CD4-positive, alpha-beta memory T cell (primary cell): ENCODE measurements at regions not wholly inside any gene's neighbourhood (a gene's known extent, or its start where the extent isn't known, plus 50 kb on each side); places are given as distances from the start of the nearest gene placed in this dataset.

Experiments
- CTCF ChIA-PET: fragments of 350-600 bp; sonication (Branson Sonifier 250); formaldehyde crosslinking; loops from one replicate; lab custom pipeline; 2021; ENCODE audit warnings: inconsistent platforms; ENCODE audit not compliant: partially characterized antibody; lab: Charles Lee
- POLR2A ChIA-PET: fragments of 350-600 bp; sonication (Branson Sonifier 250); formaldehyde crosslinking; loops from one replicate; lab custom pipeline; 2021; ENCODE audit not compliant: partially characterized antibody; lab: Charles Lee
- DNase-seq, 5 donors: peaks; one replicate each; pipeline versions ENCODE4 v3.0.0 to v3.0.0-alpha.2; 2020 to 2022; ENCODE audit warnings: mixed read lengths in 1 of 5
- H3K27ac ChIP-seq: one replicate; pipeline ENCODE4 v1.7.0; 2013; ENCODE audit warnings: low read depth, low read length
- H3K27me3 ChIP-seq: 2 replicates; pipeline ENCODE4 v1.7.0; 2013; ENCODE audit warnings: mild to moderate bottlenecking, low read length, moderate library complexity; ENCODE audit not compliant: insufficient read depth
- H3K36me3 ChIP-seq: 2 replicates; pipeline ENCODE4 v1.7.0; 2013; ENCODE audit warnings: mild to moderate bottlenecking, low read length, moderate library complexity; ENCODE audit not compliant: insufficient read depth
- H3K4me1 ChIP-seq: 2 replicates; pipeline ENCODE4 v1.7.0; 2013; ENCODE audit warnings: mild to moderate bottlenecking, low read length, moderate library complexity; ENCODE audit not compliant: insufficient read depth
- H3K4me3 ChIP-seq, 2 donors: one replicate each; pipeline ENCODE4 v1.7.0; 2013; ENCODE audit warnings: low read length in 2 of 2, mild to moderate bottlenecking in 1 of 2
- H3K9me3 ChIP-seq, 2 donors: one replicate each; pipeline ENCODE4 v1.7.0; 2013; ENCODE audit warnings: low read length in 2 of 2, control low read depth in 1 of 2; ENCODE audit not compliant: control insufficient read depth in 1 of 2
- H3K27ac Mint-ChIP-seq, 7 donors: one replicate each; pipeline ENCODE4 v1.8.0; 2020 to 2021; ENCODE audit warnings: mixed read lengths in 7 of 7, mild to moderate bottlenecking in 6 of 7, inconsistent platforms in 3 of 7, moderate library complexity in 3 of 7
- H3K27me3 Mint-ChIP-seq, 2 donors: one replicate each; pipeline ENCODE4 v1.8.0; 2020 to 2021; ENCODE audit warnings: mixed read lengths in 2 of 2
- H3K36me3 Mint-ChIP-seq, 2 donors: one replicate each; pipeline ENCODE4 v1.8.0; 2020 to 2021; ENCODE audit warnings: mixed read lengths in 2 of 2, inconsistent platforms in 1 of 2, mild to moderate bottlenecking in 1 of 2
- H3K4me1 Mint-ChIP-seq, 4 donors: one replicate each; pipeline ENCODE4 v1.8.0; 2020 to 2021; ENCODE audit warnings: mixed read lengths in 4 of 4, mild to moderate bottlenecking in 1 of 4
- H3K4me3 Mint-ChIP-seq, 8 donors: one replicate each; pipeline ENCODE4 v1.8.0; 2020 to 2021; ENCODE audit warnings: mixed read lengths in 8 of 8, mild to moderate bottlenecking in 7 of 8, moderate library complexity in 6 of 8, inconsistent platforms in 3 of 8
- H3K9me3 Mint-ChIP-seq, 8 donors: one replicate each; pipeline ENCODE4 v1.8.0; 2020 to 2021; ENCODE audit warnings: mixed read lengths in 8 of 8, mild to moderate bottlenecking in 5 of 8, inconsistent platforms in 3 of 8, moderate library complexity in 1 of 8
- intact Hi-C: fragments of 100-400 bp; cut with micrococcal nuclease; formaldehyde crosslinking; loops from one replicate; pipeline ENCODE4 v1.15.1; 2023

DNA sequence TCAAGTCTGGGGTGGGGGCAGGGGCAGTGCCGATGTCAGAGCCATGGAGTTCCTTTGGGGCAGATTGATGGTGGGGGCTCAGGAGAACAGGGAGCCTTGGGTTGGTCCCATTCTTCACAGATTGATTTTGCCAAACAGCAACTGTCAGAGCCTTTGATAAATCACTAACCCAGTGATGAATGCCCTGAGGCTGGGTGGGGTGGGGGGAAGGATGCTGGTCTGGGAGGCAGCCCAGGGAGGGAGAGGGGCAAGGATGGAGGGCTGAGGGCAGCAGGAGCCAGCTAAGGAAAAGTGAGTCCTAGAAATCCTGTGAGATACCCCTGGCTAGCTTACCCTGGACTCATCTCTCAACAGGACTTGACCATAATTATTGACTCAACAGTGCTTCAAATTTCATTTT lies 60.1 kb upstream of the ARAP3 start:
- intact Hi-C loops: no loop called here
- H3K9me3 Mint-ChIP-seq: peaks cover 0 to 1% (median 0%) of the 10 kb centered on the region in 8 donors
- no peak overlapping the region for H3K4me3 Mint-ChIP-seq
- Histone ChIP-seq H3K4me1 (no peaks in the 10 kb centered on the region), H3K9me3 (no peaks in the 10 kb centered on the region), H3K36me3 (no peaks in the 10 kb centered on the region), H3K4me3 (no peak overlapping the region), H3K27ac (no peak overlapping the region), H3K27me3 (no peaks in the 10 kb centered on the region)
- peaks cover 32 to 44% of the 10 kb centered on the region in 2 donors for H3K27me3 Mint-ChIP-seq
- ChIA-PET CTCF (no interaction called here), POLR2A (no interaction called here)
- H3K4me1 Mint-ChIP-seq: no peaks in the 10 kb centered on the region
- DNase-seq: no peak
- H3K27ac Mint-ChIP-seq: no peak overlapping the region
- H3K36me3 Mint-ChIP-seq: no peaks in the 10 kb centered on the region

GRCh38 chr5:141740885-141741284 lies 58.9 kb upstream of the ARAP3 start:
- Histone ChIP-seq H3K4me3 (no peak overlapping the region), H3K27me3 (no peaks in the 10 kb centered on the region), H3K36me3 (no peaks in the 10 kb centered on the region), H3K27ac (no peak overlapping the region), H3K9me3 (no peaks in the 10 kb centered on the region), H3K4me1 (no peaks in the 10 kb centered on the region)
- H3K4me1 Mint-ChIP-seq: no peaks in the 10 kb centered on the region
- H3K9me3 Mint-ChIP-seq: peaks cover 0 to 3% (median 0%) of the 10 kb centered on the region in 8 donors
- intact Hi-C loops: no loop called here
- POLR2A ChIA-PET: no interaction called here
- no peak overlapping the region for H3K27ac Mint-ChIP-seq
- H3K36me3 Mint-ChIP-seq: no peaks in the 10 kb centered on the region
- no peak for DNase-seq
- H3K27me3 Mint-ChIP-seq: peaks cover 32 to 50% of the 10 kb centered on the region in 2 donors
- H3K4me3 Mint-ChIP-seq: no peak overlapping the region
- CTCF ChIA-PET: no interaction called here

DNA sequence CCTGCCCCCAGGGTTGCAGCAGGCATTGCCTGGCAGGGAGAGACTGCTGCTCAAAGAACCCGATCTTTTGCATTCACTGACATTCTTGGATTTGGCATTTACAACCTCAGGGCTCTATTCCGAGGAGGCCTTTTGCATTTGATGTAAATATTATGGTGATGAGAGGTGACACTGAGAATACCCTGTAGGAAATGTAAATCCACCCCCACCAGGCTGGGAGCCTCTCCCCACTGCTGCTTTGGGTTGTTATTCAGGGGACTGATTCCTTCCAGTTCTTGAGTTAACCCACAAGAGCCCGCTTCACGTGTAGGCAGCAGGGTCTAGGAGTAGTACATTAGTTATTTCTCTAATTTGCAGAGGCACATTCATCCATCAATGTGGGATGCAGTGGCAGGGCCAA lies 55.5 kb upstream of the ARAP3 start:
- H3K9me3 Mint-ChIP-seq: peaks cover 0 to 2% (median 0%) of the 10 kb centered on the region in 8 donors
- CTCF ChIA-PET: interaction anchor here (0.7 kb wide), 1 partner anchor 12 kb away, joined by 3 read pairs; no protein-coding TSS in a partner anchor
- DNase-seq: no peak

GRCh38 chr5:141735823-141736222 lies 53.8 kb upstream of the ARAP3 start:
- Histone ChIP-seq H3K4me3 (no peak overlapping the region), H3K27ac (no peak overlapping the region), H3K27me3 (no peaks in the 10 kb centered on the region), H3K9me3 (no peaks in the 10 kb centered on the region), H3K4me1 (no peaks in the 10 kb centered on the region), H3K36me3 (no peaks in the 10 kb centered on the region)
- intact Hi-C loops: no loop called here
- no peaks in the 10 kb centered on the region for H3K4me1 Mint-ChIP-seq
- ChIA-PET CTCF (no interaction called here), POLR2A (no interaction called here)
- no peak overlapping the region for H3K27ac Mint-ChIP-seq
- H3K9me3 Mint-ChIP-seq: peaks cover 0 to 2% (median 0%) of the 10 kb centered on the region in 8 donors
- DNase-seq: no peak
- H3K36me3 Mint-ChIP-seq: no peaks in the 10 kb centered on the region
- no peak overlapping the region for H3K4me3 Mint-ChIP-seq
- H3K27me3 Mint-ChIP-seq: peaks cover 19 to 36% of the 10 kb centered on the region in 2 donors

More for the DNA sequence above, 55.5 kb upstream of the ARAP3 start:
- peaks cover 22 to 45% of the 10 kb centered on the region in 2 donors for H3K27me3 Mint-ChIP-seq
- H3K4me3 Mint-ChIP-seq: no peak overlapping the region
- intact Hi-C loops: no loop called here
- H3K27ac Mint-ChIP-seq: no peak overlapping the region
- H3K9me3 ChIP-seq: no peaks in the 10 kb centered on the region
- H3K36me3 Mint-ChIP-seq: no peaks in the 10 kb centered on the region
- no peak overlapping the region for H3K4me3 ChIP-seq
- H3K27me3 ChIP-seq: no peaks in the 10 kb centered on the region
- no peaks in the 10 kb centered on the region for H3K4me1 ChIP-seq
- POLR2A ChIA-PET: no interaction called here
- H3K36me3 ChIP-seq: no peaks in the 10 kb centered on the region
- H3K27ac ChIP-seq: no peak overlapping the region
- H3K4me1 Mint-ChIP-seq: no peaks in the 10 kb centered on the region

DNA sequence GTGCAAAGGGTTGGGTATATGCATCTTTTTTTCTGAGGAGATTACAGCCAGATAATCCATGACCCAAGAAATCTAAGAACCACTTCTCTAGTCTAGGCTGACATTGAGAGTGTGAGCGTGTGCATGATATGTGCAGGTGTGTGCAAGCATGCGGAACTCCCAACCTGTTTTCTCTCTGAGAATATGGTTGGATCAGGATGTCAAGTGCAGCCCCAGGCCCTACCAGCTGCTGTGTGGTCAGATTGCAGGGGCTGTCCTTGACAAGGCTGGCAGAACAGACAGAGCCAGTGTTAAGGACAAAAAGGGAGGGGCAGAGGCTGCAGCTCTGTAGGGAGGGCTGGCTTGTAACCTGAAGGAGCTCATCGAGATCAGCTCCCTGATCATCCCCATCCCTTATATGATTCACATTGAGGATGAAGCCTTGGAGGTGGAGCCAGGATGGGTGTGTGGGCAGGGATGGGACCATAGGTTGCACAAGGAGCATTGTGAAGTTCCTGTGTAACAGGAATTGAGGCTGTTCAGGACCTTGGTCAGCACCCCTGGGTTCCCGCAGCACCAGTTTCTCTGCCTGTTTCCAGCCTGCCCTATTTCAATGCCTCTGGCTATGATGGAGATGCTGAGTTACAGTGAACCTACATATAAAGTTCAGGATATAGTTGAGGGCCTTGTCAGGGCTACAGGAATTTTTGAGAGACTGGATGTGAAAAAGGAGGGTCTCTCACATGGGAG lies 52.6 kb upstream of the ARAP3 start:
- Histone ChIP-seq H3K9me3 (no peaks in the 10 kb centered on the region), H3K27me3 (no peaks in the 10 kb centered on the region), H3K4me1 (no peaks in the 10 kb centered on the region), H3K36me3 (no peaks in the 10 kb centered on the region), H3K27ac (no peak overlapping the region), H3K4me3 (no peak overlapping the region)
- POLR2A ChIA-PET: no interaction called here
- DNase-seq: peak in 3 of 5 donors; percentile 18 to 26 (median 24)
- H3K27ac Mint-ChIP-seq: no peak overlapping the region
- no peaks in the 10 kb centered on the region for H3K36me3 Mint-ChIP-seq
- H3K9me3 Mint-ChIP-seq: peaks cover 0 to 2% (median 0%) of the 10 kb centered on the region in 8 donors
- CTCF ChIA-PET: no interaction called here
- intact Hi-C loops: no loop called here
- H3K4me3 Mint-ChIP-seq: no peak overlapping the region
- peaks cover 18 to 36% of the 10 kb centered on the region in 2 donors for H3K27me3 Mint-ChIP-seq
- H3K4me1 Mint-ChIP-seq: no peaks in the 10 kb centered on the region

GRCh38 chr5:141733198-141733597 lies 51.2 kb upstream of the ARAP3 start:
- H3K4me1 ChIP-seq: no peaks in the 10 kb centered on the region
- no peaks in the 10 kb centered on the region for H3K9me3 ChIP-seq
- no peak overlapping the region for H3K4me3 Mint-ChIP-seq
- CTCF ChIA-PET: no interaction called here
- H3K27ac Mint-ChIP-seq: no peak overlapping the region
- no peak overlapping the region for H3K4me3 ChIP-seq
- no peaks in the 10 kb centered on the region for H3K27me3 ChIP-seq
- peaks cover 0 to 2% (median 0%) of the 10 kb centered on the region in 8 donors for H3K9me3 Mint-ChIP-seq
- intact Hi-C loops: no loop called here
- H3K27me3 Mint-ChIP-seq: peaks cover 13 to 36% of the 10 kb centered on the region in 2 donors
- no peaks in the 10 kb centered on the region for H3K36me3 ChIP-seq
- no peaks in the 10 kb centered on the region for H3K36me3 Mint-ChIP-seq
- POLR2A ChIA-PET: no interaction called here
- no peak for DNase-seq
- no peak overlapping the region for H3K27ac ChIP-seq
- H3K4me1 Mint-ChIP-seq: no peaks in the 10 kb centered on the region

DNA sequence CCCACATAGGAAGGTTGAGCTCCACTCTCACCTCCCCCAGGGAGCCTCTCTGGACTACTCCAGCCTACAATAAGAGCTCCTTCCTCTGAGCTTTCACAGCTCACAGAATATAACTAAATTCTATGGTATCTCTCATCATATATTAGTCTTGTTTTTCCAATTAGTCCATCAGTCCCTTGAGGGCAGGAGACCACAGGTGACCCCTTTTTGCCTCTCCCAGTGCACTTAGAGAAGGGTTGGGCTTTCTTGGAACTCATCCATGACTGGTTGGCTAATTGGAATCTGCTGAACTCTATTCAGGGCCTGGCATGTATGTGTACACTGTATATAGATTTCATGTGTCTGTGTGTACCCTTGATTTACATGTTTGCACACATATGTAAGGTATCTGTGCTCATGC lies 50.4 kb upstream of the ARAP3 start:
- intact Hi-C loops: no loop called here
- no peaks in the 10 kb centered on the region for H3K36me3 ChIP-seq
- Mint-ChIP-seq H3K9me3 (peaks cover 0 to 2% (median 0%) of the 10 kb centered on the region in 8 donors), H3K4me3 (no peak overlapping the region), H3K4me1 (no peaks in the 10 kb centered on the region), H3K27me3 (peaks cover 12 to 29% of the 10 kb centered on the region in 2 donors), H3K36me3 (no peaks in the 10 kb centered on the region), H3K27ac (no peak overlapping the region)
- POLR2A ChIA-PET: no interaction called here
- H3K9me3 ChIP-seq: no peaks in the 10 kb centered on the region
- no peaks in the 10 kb centered on the region for H3K4me1 ChIP-seq
- no peak overlapping the region for H3K27ac ChIP-seq
- no peak overlapping the region for H3K4me3 ChIP-seq
- H3K27me3 ChIP-seq: no peaks in the 10 kb centered on the region
- no peak for DNase-seq
- CTCF ChIA-PET: interaction anchor here (1.4 to 1.5 kb wide), 3 partner anchors 84 to 146 kb away, joined by 3 to 5 read pairs (median 4); partner anchors contain the start of gene PCDH1
